H1 (cell line): ENCODE measurements at regions not wholly inside any gene's neighbourhood (a gene's known extent, or its start where the extent isn't known, plus 50 kb on each side); places are given as distances from the start of the nearest gene placed in this dataset.

Source experiments
- CEBPB ChIP-seq: IDR thresholded peaks from 2 replicates; pipeline ENCODE4 v1.6.1; 2012; ENCODE audit warnings: low read depth, low read length
- CTCF ChIP-seq, 3 experiments: IDR thresholded peaks; 1 replicate in 2 of 3; 2 replicates in 1 of 3; pipeline versions ENCODE4 v1.5.1 to v1.6.1; 2011; ENCODE audit warnings: low read length in 3 of 3, mild to moderate bottlenecking in 3 of 3, inconsistent platforms in 2 of 3, low read depth in 1 of 3, moderate library complexity in 1 of 3; ENCODE audit not compliant: insufficient read depth in 1 of 3; ENCODE audit errors: control extremely low read depth in 1 of 3
- GTF2F1 ChIP-seq: IDR thresholded peaks from 2 replicates; pipeline ENCODE4 v1.6.1; 2012; ENCODE audit warnings: low read depth, low read length, improper control_type of control experiment, borderline replicate concordance
- HDAC6 ChIP-seq: IDR thresholded peaks from one replicate; pipeline ENCODE4 v1.7.1; 2012; ENCODE audit warnings: low read depth, mild to moderate bottlenecking, inconsistent platforms, low read length, moderate library complexity
- JUN ChIP-seq: IDR thresholded peaks from 2 replicates; pipeline ENCODE4 v1.6.1; 2011; ENCODE audit warnings: low read depth, mild to moderate bottlenecking, improper control_type of control experiment, low read length
- POLR2AphosphoS5 ChIP-seq: IDR thresholded peaks from 2 replicates; pipeline ENCODE4 v1.6.1; 2011; ENCODE audit warnings: low read depth, low read length
- TAF1 ChIP-seq: IDR thresholded peaks from 2 replicates; pipeline ENCODE4 v1.6.1; 2011; ENCODE audit warnings: mild to moderate bottlenecking, low read depth, low read length

- no peak for TF ChIP-seq CTCF (IDR thresholded peaks at IDR 0.05; ENCODE audit: control extremely low read depth in 1 of 3, insufficient read depth in 1 of 3, low read depth in 1 of 3, low read length in 3 of 3)
- no peak for TF ChIP-seq TAF1
- no peak for TF ChIP-seq POLR2AphosphoS5
- no peak for TF ChIP-seq GTF2F1
- no peak for TF ChIP-seq CEBPB
- TF ChIP-seq HDAC6 = no peak
- TF ChIP-seq JUN = no peak
Measured at GRCh38 chr5:23223846-23224245, 283.6 kb upstream of the PRDM9 start.
